Astrocyte (in vitro differentiated cells and primary cell): ENCODE measurements at regions not wholly inside any gene's neighbourhood (a gene's known extent, or its start where the extent isn't known, plus 50 kb on each side); places are given as distances from the start of the nearest gene placed in this dataset.

ENCODE experiments used
- CTCF ChIP-seq: IDR thresholded peaks from 2 replicates; pipeline ENCODE4 v1.5.1; 2011; ENCODE audit warnings: low read depth, mild to moderate bottlenecking, inconsistent platforms, low read length, moderate library complexity; ENCODE audit not compliant: insufficient read depth
- EZH2 ChIP-seq: IDR thresholded peaks from 2 replicates; pipeline ENCODE4 v1.6.1; 2012; ENCODE audit warnings: mild to moderate bottlenecking, low read length, inconsistent platforms; ENCODE audit not compliant: insufficient read depth

- no peak for TF ChIP-seq CTCF
- no peak for TF ChIP-seq EZH2
These were observed 910.9 kb upstream of the MAP3K7 start for GRCh38 chr6:91497770-91498169.
